Astrocyte of the spinal cord (primary cell): ENCODE measurements at regions not wholly inside any gene's neighbourhood (a gene's known extent, or its start where the extent isn't known, plus 50 kb on each side); places are given as distances from the start of the nearest gene placed in this dataset.

Experiments used
- DNase-seq: peaks from one replicate; pipeline ENCODE4 v3.0.0; 2011; ENCODE audit warnings: low read depth, low spot score
- H3K4me3 ChIP-seq: 2 replicates; pipeline ENCODE4 v1.5.1; 2011; ENCODE audit warnings: low read depth, mild to moderate bottlenecking, low read length, moderate library complexity
- in situ Hi-C: cut with HindIII; loops from 2 replicates; pipeline ENCODE4 v1.10.0; 2017; ENCODE audit warnings: low sequenced_read_pairs
- TF ChIP-seq, protein P1 (sequence below): IDR thresholded peaks from 2 replicates; pipeline ENCODE4 v1.5.1; 2012; ENCODE audit warnings: low read depth, mild to moderate bottlenecking, low read length, inconsistent platforms

DNA sequence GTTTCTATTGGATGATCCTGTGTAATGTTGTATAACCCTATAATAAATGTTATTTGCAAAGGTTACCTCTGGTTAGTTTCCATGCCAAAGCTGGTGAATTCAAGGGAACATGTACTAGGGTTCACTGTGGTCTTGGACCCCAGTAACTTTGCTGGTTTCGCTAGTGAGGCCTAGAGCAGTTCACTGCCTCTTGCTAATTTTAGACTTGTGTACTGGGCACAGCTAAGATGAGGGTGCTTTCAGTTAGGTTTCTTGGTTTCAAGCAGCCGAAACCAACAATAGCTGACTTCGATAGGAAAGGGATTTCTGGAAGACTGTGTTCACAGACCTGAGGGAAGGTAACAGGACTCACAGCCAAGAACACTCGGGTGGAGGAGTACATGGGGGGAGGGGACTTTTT is 215.5 kb upstream of the BCOR start:
- in situ Hi-C loops, result no loop called here
- TF ChIP-seq, protein P1, sequence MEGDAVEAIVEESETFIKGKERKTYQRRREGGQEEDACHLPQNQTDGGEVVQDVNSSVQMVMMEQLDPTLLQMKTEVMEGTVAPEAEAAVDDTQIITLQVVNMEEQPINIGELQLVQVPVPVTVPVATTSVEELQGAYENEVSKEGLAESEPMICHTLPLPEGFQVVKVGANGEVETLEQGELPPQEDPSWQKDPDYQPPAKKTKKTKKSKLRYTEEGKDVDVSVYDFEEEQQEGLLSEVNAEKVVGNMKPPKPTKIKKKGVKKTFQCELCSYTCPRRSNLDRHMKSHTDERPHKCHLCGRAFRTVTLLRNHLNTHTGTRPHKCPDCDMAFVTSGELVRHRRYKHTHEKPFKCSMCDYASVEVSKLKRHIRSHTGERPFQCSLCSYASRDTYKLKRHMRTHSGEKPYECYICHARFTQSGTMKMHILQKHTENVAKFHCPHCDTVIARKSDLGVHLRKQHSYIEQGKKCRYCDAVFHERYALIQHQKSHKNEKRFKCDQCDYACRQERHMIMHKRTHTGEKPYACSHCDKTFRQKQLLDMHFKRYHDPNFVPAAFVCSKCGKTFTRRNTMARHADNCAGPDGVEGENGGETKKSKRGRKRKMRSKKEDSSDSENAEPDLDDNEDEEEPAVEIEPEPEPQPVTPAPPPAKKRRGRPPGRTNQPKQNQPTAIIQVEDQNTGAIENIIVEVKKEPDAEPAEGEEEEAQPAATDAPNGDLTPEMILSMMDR, result no peak
- DNase-seq, result no peak
- no peak overlapping the region for H3K4me3 ChIP-seq

DNA sequence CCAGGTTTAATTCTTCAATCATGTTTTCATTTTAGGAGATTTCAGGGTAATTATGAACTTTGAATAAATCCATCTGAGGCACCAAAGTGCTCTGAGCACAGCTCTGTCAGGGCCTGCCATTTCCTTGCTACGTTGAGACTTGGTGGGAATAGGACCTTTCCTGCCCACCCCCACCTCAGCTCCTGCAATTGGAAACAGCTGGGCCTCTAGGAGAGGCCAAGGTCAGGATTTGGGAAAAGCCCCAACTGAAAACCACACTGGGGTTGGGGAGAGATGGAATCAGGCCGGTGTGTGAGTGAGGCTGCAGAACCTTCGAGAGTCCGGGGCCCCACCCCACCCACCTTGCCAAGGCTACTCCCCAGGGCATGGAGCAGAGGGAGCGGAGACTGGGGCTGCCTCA is 212.7 kb upstream of the BCOR start:
- TF ChIP-seq, protein P1, result no peak
- no peak for DNase-seq
- no peak overlapping the region for H3K4me3 ChIP-seq
- in situ Hi-C loops, result no loop called here

DNA sequence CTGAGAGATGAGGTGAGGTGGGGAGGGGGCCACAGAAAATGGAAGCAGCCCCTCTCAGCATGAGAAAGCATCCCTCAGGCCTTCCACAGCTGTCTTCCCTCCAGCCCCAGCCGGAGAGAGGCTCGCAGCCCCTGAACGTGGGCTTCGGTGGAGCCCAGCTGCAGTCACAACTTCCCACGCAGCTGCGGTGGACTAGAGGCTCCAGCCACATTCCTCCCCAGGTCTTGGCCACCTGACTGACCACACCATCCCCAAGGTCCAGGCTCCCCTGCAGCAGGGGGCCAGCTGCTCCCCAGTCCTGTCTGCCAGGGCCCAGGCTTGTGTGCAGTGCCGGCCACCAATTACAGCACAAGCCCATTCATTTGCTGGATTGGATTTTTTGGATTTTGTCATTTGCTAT is 212.3 kb upstream of the BCOR start:
- in situ Hi-C loops, result no loop called here
- TF ChIP-seq, protein P1, result no peak
- no peak for DNase-seq
- no peak overlapping the region for H3K4me3 ChIP-seq

DNA sequence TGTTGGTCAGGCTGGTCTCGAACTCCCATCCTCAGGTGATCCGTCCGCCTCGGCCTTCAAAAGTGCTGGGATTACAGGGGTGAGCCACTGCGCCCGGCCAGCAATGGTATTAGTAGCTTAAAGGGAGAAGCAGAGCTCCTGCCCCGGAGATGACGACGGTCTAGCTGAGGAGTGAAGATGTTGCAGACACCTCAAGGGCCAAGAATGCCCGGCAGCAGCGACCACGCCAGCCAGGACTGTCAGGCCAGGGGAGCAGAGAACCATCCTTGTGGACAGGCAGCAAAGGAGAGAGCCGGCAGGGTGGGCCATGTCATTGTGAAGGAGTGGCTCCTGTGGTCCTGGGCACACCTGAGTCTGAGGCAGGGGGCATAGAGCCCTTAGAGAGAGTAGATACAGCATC is 210.1 kb upstream of the BCOR start:
- H3K4me3 ChIP-seq, result no peak overlapping the region
- no peak for DNase-seq
- in situ Hi-C loops, result no loop called here
- TF ChIP-seq, protein P1, result no peak

DNA sequence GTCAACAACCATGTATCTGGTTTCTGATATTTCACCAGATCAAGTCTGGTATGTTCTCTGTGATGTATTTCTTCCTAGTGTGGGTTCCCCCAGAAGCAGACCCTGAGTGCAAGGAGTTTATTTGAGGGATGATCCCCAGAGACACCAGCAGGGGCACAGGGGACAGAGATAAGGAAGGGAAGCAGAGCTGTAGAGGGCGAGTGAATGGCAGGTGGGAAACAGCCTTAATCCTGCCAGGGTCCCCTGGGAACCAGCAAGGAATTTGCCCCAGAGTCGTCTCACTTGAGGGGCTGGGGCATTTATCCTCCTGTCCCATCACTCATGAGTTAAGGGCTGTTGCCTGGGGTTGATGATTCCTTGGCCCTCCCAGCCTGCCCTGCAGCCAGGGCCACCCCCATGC is 206.4 kb upstream of the BCOR start:
- no peak for DNase-seq
- H3K4me3 ChIP-seq, result no peak overlapping the region
- TF ChIP-seq, protein P1, result no peak
- in situ Hi-C loops, result no loop called here

DNA sequence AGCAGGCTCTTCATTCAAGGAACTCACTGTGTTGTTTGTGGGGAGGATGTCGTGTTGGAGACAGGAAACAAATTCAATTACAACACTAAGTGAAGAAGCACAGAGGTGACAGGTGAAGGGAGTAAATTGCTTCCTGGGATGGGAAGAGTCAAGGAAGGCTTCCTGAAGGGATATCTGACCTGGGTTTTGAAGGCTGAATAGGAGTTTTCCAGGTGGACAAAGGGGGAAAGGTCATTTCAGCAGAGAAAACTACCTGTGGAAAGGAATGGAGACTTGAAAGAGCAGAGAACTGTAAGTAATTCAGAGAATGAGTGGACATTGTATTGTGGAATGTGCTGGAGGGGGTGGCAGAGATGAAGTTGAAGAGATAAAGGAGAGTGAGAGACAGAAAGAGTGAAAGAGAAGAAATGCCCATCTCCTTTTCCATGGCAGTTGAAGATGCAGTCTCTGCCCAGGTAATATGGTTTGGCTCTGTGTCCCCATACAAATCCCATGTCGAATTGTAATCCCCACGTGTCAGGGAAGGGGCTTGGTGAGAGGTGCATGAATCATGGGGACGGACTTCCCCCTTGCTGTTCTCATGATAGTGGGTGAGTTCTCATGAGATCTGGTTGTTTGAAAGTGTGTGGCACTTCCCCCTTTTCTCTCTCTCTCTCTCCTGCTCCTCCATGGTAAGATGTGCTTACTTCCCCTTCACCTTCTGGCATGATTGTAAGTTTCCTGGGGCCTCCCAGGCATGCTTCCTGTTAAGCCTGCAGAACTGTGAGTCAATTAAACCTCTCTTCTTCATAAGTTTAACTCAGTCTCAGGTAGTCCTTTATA is 205.7 kb upstream of the BCOR start:
- TF ChIP-seq, protein P1, result no peak
- no peak for DNase-seq
- in situ Hi-C loops, result no loop called here
- H3K4me3 ChIP-seq, result no peak overlapping the region
